Spleen (tissue), 7 donors: ENCODE measurements at regions not wholly inside any gene's neighbourhood (a gene's known extent, or its start where the extent isn't known, plus 50 kb on each side); places are given as distances from the start of the nearest gene placed in this dataset.

Experiments
- CTCF ChIP-seq, 11 experiments: fragments of 200-600 bp in 7 of 11; fragments of 450-650 bp in 4 of 11; sonication (generic) in 4 of 11; IDR thresholded peaks in 8 of 11; conservative IDR thresholded peaks in 3 of 11; 1 replicate in 7 of 11; 2 replicates in 4 of 11; pipeline versions ENCODE4 v1.4.0 to v1.8.0; 2016 to 2021; ENCODE audit warnings: antibody characterized with exemption in 11 of 11, inconsistent platforms in 4 of 11, mild to moderate bottlenecking in 1 of 11
- POLR2A ChIP-seq, 3 donors: fragments of 450-650 bp; IDR thresholded peaks; one replicate each; pipeline ENCODE4 v1.5.1; 2017; ENCODE audit warnings: antibody characterized with exemption in 3 of 3, mild to moderate bottlenecking in 1 of 3
- donor health status: DM: no; HTN: no; CAD: no; lungs with moderate emphysema.
- donor health status: DM: no; HTN: no; CAD: no.
- donor health status: DM: no; HTN: no; CAD: no.

DNA sequence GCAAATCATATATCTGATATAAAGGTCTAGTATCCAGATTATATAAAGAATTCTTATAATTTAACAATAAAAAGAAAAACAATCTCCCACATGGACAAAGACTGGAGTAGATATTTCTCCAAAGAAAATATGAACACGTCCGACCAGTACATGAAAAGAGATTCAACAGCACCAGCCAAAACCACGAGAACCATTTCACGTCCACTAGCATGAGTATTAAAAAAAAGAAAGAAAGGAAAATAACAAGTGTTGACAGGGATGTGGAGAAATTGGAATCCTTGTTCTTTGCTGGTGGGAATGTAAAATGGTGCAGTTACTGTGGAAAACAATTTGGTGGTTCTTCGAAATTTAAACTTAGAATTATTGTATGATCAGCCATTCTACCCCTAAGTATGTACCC, 432.7 kb upstream of the TRIB2 start:
- TF ChIP-seq POLR2A (IDR thresholded peaks at IDR 0.05) (no peak), CTCF (IDR thresholded peaks at IDR 0.05 in 8 of 11, conservative IDR thresholded peaks at IDR 0.05 in 3 of 11) (no peak)
